C4-2B (cell line): ENCODE measurements at regions not wholly inside any gene's neighbourhood (a gene's known extent, or its start where the extent isn't known, plus 50 kb on each side); places are given as distances from the start of the nearest gene placed in this dataset.

ENCODE experiments used
- CTCF ChIP-seq: fragments of 450-650 bp; conservative IDR thresholded peaks from 2 replicates; pipeline ENCODE4 v1.5.1; 2017; ENCODE audit warnings: mild to moderate bottlenecking
- ZFX ChIP-seq: fragments of 450-650 bp; IDR thresholded peaks from 2 replicates; pipeline ENCODE4 v1.6.1; 2017

GRCh38 chr18:34965108-34965507, 76.1 kb upstream of the MAPRE2 start:
- TF ChIP-seq CTCF = no peak
- TF ChIP-seq ZFX = no peak
